HG02610 (cell line): ENCODE measurements at regions not wholly inside any gene's neighbourhood (a gene's known extent, or its start where the extent isn't known, plus 50 kb on each side); places are given as distances from the start of the nearest gene placed in this dataset.

Source experiments
- ATAC-seq: cut with Tn5 transposase; IDR thresholded peaks from one replicate; pipeline ENCODE4 v1.9.1; 2021; ENCODE audit warnings: mild to moderate bottlenecking, moderate library complexity; ENCODE audit not compliant: unreplicated experiment

- ATAC-seq = no peak
These were observed 462.2 kb downstream of the FOXO1 start for GRCh38 chr13:40204246-40204645.

- ATAC-seq = no peak
These were observed 460.6 kb downstream of the FOXO1 start for GRCh38 chr13:40205771-40206240.

- ATAC-seq = peak; percentile 53
These were observed 460.0 kb downstream of the FOXO1 start for GRCh38 chr13:40206241-40207000.

GRCh38 chr13:40207001-40207478 lies 459.4 kb downstream of the FOXO1 start:
- ATAC-seq = peak; percentile 69

- ATAC-seq = no peak
These were observed 457.9 kb downstream of the FOXO1 start for GRCh38 chr13:40208517-40208916.

- ATAC-seq = no peak
These were observed 455.4 kb downstream of the FOXO1 start for GRCh38 chr13:40210865-40211585.

- ATAC-seq = no peak
These were observed 454.9 kb downstream of the FOXO1 start for GRCh38 chr13:40211586-40211968.

GRCh38 chr13:40213779-40214178 lies 452.7 kb downstream of the FOXO1 start:
- ATAC-seq = no peak

- no peak for ATAC-seq
These were observed 451.1 kb downstream of the FOXO1 start for GRCh38 chr13:40215311-40215710.

- no peak for ATAC-seq
These were observed 450.7 kb downstream of the FOXO1 start for GRCh38 chr13:40215747-40216146.

GRCh38 chr13:40217675-40218074 lies 448.8 kb downstream of the FOXO1 start:
- no peak for ATAC-seq

- no peak for ATAC-seq
These were observed 446.0 kb downstream of the FOXO1 start for GRCh38 chr13:40220299-40220935.

- ATAC-seq = no peak
These were observed 445.3 kb downstream of the FOXO1 start for GRCh38 chr13:40221131-40221459.

GRCh38 chr13:40221460-40222201 lies 444.8 kb downstream of the FOXO1 start:
- no peak for ATAC-seq

GRCh38 chr13:40223585-40223984 lies 442.9 kb downstream of the FOXO1 start:
- no peak for ATAC-seq

GRCh38 chr13:40228496-40228895 lies 437.9 kb downstream of the FOXO1 start:
- ATAC-seq = no peak

GRCh38 chr13:40228990-40229389 lies 437.5 kb downstream of the FOXO1 start:
- no peak for ATAC-seq

- no peak for ATAC-seq
These were observed 435.6 kb downstream of the FOXO1 start for GRCh38 chr13:40230833-40231266.

GRCh38 chr13:40231311-40231710 lies 435.1 kb downstream of the FOXO1 start:
- ATAC-seq = no peak

GRCh38 chr13:40231751-40232150 lies 434.7 kb downstream of the FOXO1 start:
- ATAC-seq = no peak
